ENCODE measurements at regions not wholly inside any gene's neighbourhood (a gene's known extent, or its start where the extent isn't known, plus 50 kb on each side); places are given as distances from the start of the nearest gene placed in this dataset.

- TF ChIP-seq CTCF (conservative IDR thresholded peaks at IDR 0.05; ENCODE audit: low read length), result no peak
- DNase-seq (ENCODE audit: low read depth), result peak; percentile 75
- H3K4me3 ChIP-seq (ENCODE audit: low read length), result no peak overlapping the region
Measured at GRCh38 chr9:99433555-99433954, 211.5 kb downstream of the SEC61B start.

GRCh38 chr9:99436616-99437015 lies 214.5 kb downstream of the SEC61B start:
- DNase-seq (ENCODE audit: low read depth), result peak; percentile 63
- TF ChIP-seq CTCF (conservative IDR thresholded peaks at IDR 0.05; ENCODE audit: low read length), result no peak
- H3K4me3 ChIP-seq (ENCODE audit: low read length), result no peak overlapping the region

- TF ChIP-seq CTCF (conservative IDR thresholded peaks at IDR 0.05; ENCODE audit: low read length), result no peak
- DNase-seq (ENCODE audit: low read depth), result no peak
- no peak overlapping the region for H3K4me3 ChIP-seq (ENCODE audit: low read length)
Measured at GRCh38 chr9:99437145-99437544, 215.1 kb downstream of the SEC61B start.

- DNase-seq (ENCODE audit: low read depth), result no peak
- H3K4me3 ChIP-seq (ENCODE audit: low read length), result no peak overlapping the region
- no peak for TF ChIP-seq CTCF (conservative IDR thresholded peaks at IDR 0.05; ENCODE audit: low read length)
Measured at GRCh38 chr9:99438596-99438995, 216.5 kb downstream of the SEC61B start.

GRCh38 chr9:99441829-99442228 lies 219.7 kb downstream of the SEC61B start:
- DNase-seq (ENCODE audit: low read depth), result no peak
- no peak overlapping the region for H3K4me3 ChIP-seq (ENCODE audit: low read length)
- TF ChIP-seq CTCF (conservative IDR thresholded peaks at IDR 0.05; ENCODE audit: low read length), result no peak

GRCh38 chr9:99445371-99445891 lies 223.3 kb downstream of the SEC61B start:
- peak; percentile 98 for DNase-seq (ENCODE audit: low read depth)
- TF ChIP-seq CTCF (conservative IDR thresholded peaks at IDR 0.05; ENCODE audit: low read length), result no peak
- H3K4me3 ChIP-seq (ENCODE audit: low read length), result peak overlapping the region; percentile 22

- TF ChIP-seq CTCF (conservative IDR thresholded peaks at IDR 0.05; ENCODE audit: low read length), result no peak
- peak overlapping the region; percentile 22 for H3K4me3 ChIP-seq (ENCODE audit: low read length)
- DNase-seq (ENCODE audit: low read depth), result no peak
Measured at GRCh38 chr9:99445920-99446319, 223.8 kb downstream of the SEC61B start.

Data from AG10803 (cell line).